ENCODE measurements at regions not wholly inside any gene's neighbourhood (a gene's known extent, or its start where the extent isn't known, plus 50 kb on each side); places are given as distances from the start of the nearest gene placed in this dataset.

GRCh38 chr5:174358276-174358675 is 312.8 kb downstream of the NSG2 start:
- no peak for DNase-seq (ENCODE audit: low read depth in 2 of 2, low spot score in 1 of 2)

GRCh38 chr5:174359071-174359470 is 313.6 kb downstream of the NSG2 start:
- no peak for DNase-seq (ENCODE audit: low read depth in 2 of 2, low spot score in 1 of 2)

GRCh38 chr5:174362514-174362913 is 317.0 kb downstream of the NSG2 start:
- DNase-seq (ENCODE audit: low read depth in 2 of 2, low spot score in 1 of 2), result no peak

- no peak for DNase-seq (ENCODE audit: low read depth in 2 of 2, low spot score in 1 of 2)
Measured at GRCh38 chr5:174363934-174364333, 318.4 kb downstream of the NSG2 start.

- no peak for DNase-seq (ENCODE audit: low read depth in 2 of 2, low spot score in 1 of 2)
Measured at GRCh38 chr5:174364676-174365075, 319.2 kb downstream of the NSG2 start.

- DNase-seq (ENCODE audit: low read depth in 2 of 2, low spot score in 1 of 2), result no peak
Measured at GRCh38 chr5:174371600-174372094, 326.1 kb downstream of the NSG2 start.

- no peak for DNase-seq (ENCODE audit: low read depth in 2 of 2, low spot score in 1 of 2)
Measured at GRCh38 chr5:174374206-174374605, 328.7 kb downstream of the NSG2 start.

- DNase-seq (ENCODE audit: low read depth in 2 of 2, low spot score in 1 of 2), result no peak
Measured at GRCh38 chr5:174376056-174376455, 330.6 kb downstream of the NSG2 start.

- DNase-seq (ENCODE audit: low read depth in 2 of 2, low spot score in 1 of 2), result no peak
Measured at GRCh38 chr5:174376726-174377373, 331.3 kb downstream of the NSG2 start.

- DNase-seq (ENCODE audit: low read depth in 2 of 2, low spot score in 1 of 2), result no peak
Measured at GRCh38 chr5:174378121-174378874, 332.8 kb downstream of the NSG2 start.

GRCh38 chr5:174380311-174380710 is 334.8 kb downstream of the NSG2 start:
- no peak for DNase-seq (ENCODE audit: low read depth in 2 of 2, low spot score in 1 of 2)

- DNase-seq (ENCODE audit: low read depth in 2 of 2, low spot score in 1 of 2), result no peak
Measured at GRCh38 chr5:174381241-174381640, 335.7 kb downstream of the NSG2 start.

- DNase-seq (ENCODE audit: low read depth in 2 of 2, low spot score in 1 of 2), result no peak
Measured at GRCh38 chr5:174383210-174384167, 338.0 kb downstream of the NSG2 start.

GRCh38 chr5:174384509-174384947 is 339.0 kb downstream of the NSG2 start:
- no peak for DNase-seq (ENCODE audit: low read depth in 2 of 2, low spot score in 1 of 2)

GRCh38 chr5:174386306-174386705 is 338.1 kb upstream of the MSX2 start:
- DNase-seq (ENCODE audit: low read depth in 2 of 2, low spot score in 1 of 2), result no peak

- no peak for DNase-seq (ENCODE audit: low read depth in 2 of 2, low spot score in 1 of 2)
Measured at GRCh38 chr5:174386846-174387245, 337.5 kb upstream of the MSX2 start.

- no peak for DNase-seq (ENCODE audit: low read depth in 2 of 2, low spot score in 1 of 2)
Measured at GRCh38 chr5:174387448-174387847, 336.9 kb upstream of the MSX2 start.

- no peak for DNase-seq (ENCODE audit: low read depth in 2 of 2, low spot score in 1 of 2)
Measured at GRCh38 chr5:174392892-174393291, 331.5 kb upstream of the MSX2 start.

- no peak for DNase-seq (ENCODE audit: low read depth in 2 of 2, low spot score in 1 of 2)
Measured at GRCh38 chr5:174396541-174396940, 327.8 kb upstream of the MSX2 start.

GRCh38 chr5:174397206-174397605 is 327.2 kb upstream of the MSX2 start:
- DNase-seq (ENCODE audit: low read depth in 2 of 2, low spot score in 1 of 2), result no peak

- no peak for DNase-seq (ENCODE audit: low read depth in 2 of 2, low spot score in 1 of 2)
Measured at GRCh38 chr5:174398171-174398570, 326.2 kb upstream of the MSX2 start.

Measured in stimulated activated CD8-positive, alpha-beta memory T cell treated with anti-CD3 and anti-CD28 coated beads, Interleukin-4, amount 100 ng/mL, for 1 hour (primary cell).